HFFc6 (cell line): ENCODE measurements at regions not wholly inside any gene's neighbourhood (a gene's known extent, or its start where the extent isn't known, plus 50 kb on each side); places are given as distances from the start of the nearest gene placed in this dataset.

Experiments
- DNase-seq: peaks from one replicate; pipeline ENCODE4 v3.0.0-alpha.2; 2018
- H3K27ac Mint-ChIP-seq: 2 replicates; pipeline ENCODE4 v1.8.0; 2020; ENCODE audit warnings: mild to moderate bottlenecking, mixed read lengths
- H3K27me3 Mint-ChIP-seq: 2 replicates; pipeline ENCODE4 v1.8.0; 2021; ENCODE audit warnings: mild to moderate bottlenecking, moderate library complexity, mixed read lengths; ENCODE audit not compliant: insufficient read depth
- H3K36me3 Mint-ChIP-seq: 2 replicates; pipeline ENCODE4 v1.8.0; 2021; ENCODE audit warnings: low read depth, mixed read lengths
- H3K4me1 Mint-ChIP-seq: 2 replicates; pipeline ENCODE4 v1.8.0; 2020; ENCODE audit warnings: low read depth, mixed read lengths
- H3K4me3 Mint-ChIP-seq: 2 replicates; pipeline ENCODE4 v1.8.0; 2020; ENCODE audit warnings: mild to moderate bottlenecking, moderate library complexity, mixed read lengths
- H3K9me3 Mint-ChIP-seq: 2 replicates; pipeline ENCODE4 v1.8.0; 2020; ENCODE audit warnings: mild to moderate bottlenecking, mixed read lengths
- CTCF ChIP-seq: fragments of 200-600 bp; sonication (generic); IDR thresholded peaks from 2 replicates; pipeline ENCODE4 v1.5.0; 2021; ENCODE audit warnings: antibody characterized with exemption, mild to moderate bottlenecking

- no peak for DNase-seq
- Mint-ChIP-seq H3K27ac (no peak overlapping the region), H3K4me3 (no peak overlapping the region), H3K9me3 (peaks cover 5% of the 10 kb centered on the region), H3K36me3 (no peaks in the 10 kb centered on the region), H3K4me1 (no peaks in the 10 kb centered on the region), H3K27me3 (no peaks in the 10 kb centered on the region; the same call in 1 of the 2 replicates)
- no peak for TF ChIP-seq CTCF
Measured at GRCh38 chr4:126354784-126355183, 1040.0 kb downstream of the FAT4 start.

GRCh38 chr4:126358041-126358440 lies 1043.3 kb downstream of the FAT4 start:
- DNase-seq: no peak
- Mint-ChIP-seq H3K4me3 (no peak overlapping the region), H3K27me3 (peaks cover 5% of the 10 kb centered on the region; the same call in 1 of the 2 replicates), H3K36me3 (no peaks in the 10 kb centered on the region), H3K9me3 (peaks cover 4% of the 10 kb centered on the region), H3K27ac (no peak overlapping the region), H3K4me1 (no peaks in the 10 kb centered on the region)
- TF ChIP-seq CTCF: no peak

- H3K4me1 Mint-ChIP-seq: no peaks in the 10 kb centered on the region
- DNase-seq: no peak
- H3K27ac Mint-ChIP-seq: no peak overlapping the region
- no peak overlapping the region for H3K4me3 Mint-ChIP-seq
- H3K9me3 Mint-ChIP-seq: peaks cover 15% of the 10 kb centered on the region
- H3K27me3 Mint-ChIP-seq: peaks cover 5% of the 10 kb centered on the region; the same call in 1 of the 2 replicates
- TF ChIP-seq CTCF: no peak
- H3K36me3 Mint-ChIP-seq: no peaks in the 10 kb centered on the region
Measured at GRCh38 chr4:126361287-126361686, 1046.5 kb downstream of the FAT4 start.

- Mint-ChIP-seq H3K36me3 (no peaks in the 10 kb centered on the region), H3K27ac (no peak overlapping the region), H3K27me3 (peaks cover 5% of the 10 kb centered on the region; the same call in 1 of the 2 replicates), H3K4me3 (no peak overlapping the region), H3K4me1 (no peaks in the 10 kb centered on the region), H3K9me3 (peaks cover 19% of the 10 kb centered on the region)
- TF ChIP-seq CTCF: no peak
- no peak for DNase-seq
Measured at GRCh38 chr4:126364311-126364911, 1049.7 kb downstream of the FAT4 start.

- no peak for TF ChIP-seq CTCF
- peaks cover 9% of the 10 kb centered on the region for H3K9me3 Mint-ChIP-seq
Measured at GRCh38 chr4:126369076-126369475, 1054.3 kb downstream of the FAT4 start.

More at GRCh38 chr4:126369076-126369475, 1054.3 kb downstream of the FAT4 start:
- Mint-ChIP-seq H3K4me3 (no peak overlapping the region), H3K4me1 (no peaks in the 10 kb centered on the region), H3K27me3 (no peaks in the 10 kb centered on the region), H3K27ac (no peak overlapping the region), H3K36me3 (no peaks in the 10 kb centered on the region)
- no peak for DNase-seq
